Panc1 (cell line): ENCODE measurements at regions not wholly inside any gene's neighbourhood (a gene's known extent, or its start where the extent isn't known, plus 50 kb on each side); places are given as distances from the start of the nearest gene placed in this dataset.

ENCODE experiments used
- ATAC-seq: fragments of 200-7000 bp; cut with Tn5 transposase; 2 replicates; pipeline ENCODE4 v1.9.1; 2020; ENCODE audit warnings: mild to moderate bottlenecking, moderate library complexity
- BruUV-seq: library from RNA; stranded (reverse); fragments of 400-500 nt; replicated peaks from 2 replicates; lab custom pipeline; 2021; lab: Mats Ljungman, UMichigan
- CTCF ChIA-PET: fragments of 300-600 bp; sonication (Branson Sonifier 250); formaldehyde crosslinking; loops from one replicate; lab custom pipeline; 2022; ENCODE audit warnings: antibody characterized with exemption; lab: Charles Lee
- POLR2A ChIA-PET: fragments of 300-600 bp; sonication (Branson Sonifier 250); formaldehyde crosslinking; loops from one replicate; lab custom pipeline; 2022; ENCODE audit warnings: antibody characterized with exemption; lab: Charles Lee
- DNase-seq: peaks from one replicate; pipeline ENCODE4 v3.0.0-alpha.2; 2010; ENCODE audit warnings: low read depth, low spot score
- H3K27ac ChIP-seq: 2 replicates; pipeline ENCODE4 v1.5.1; 2011; ENCODE audit warnings: mild to moderate bottlenecking, low read length, inconsistent platforms
- H3K27me3 ChIP-seq: fragments of 200-500 bp; sonication (Bioruptor generic); 2 replicates; pipeline ENCODE4 v1.6.0; 2014; ENCODE audit warnings: low read length, inconsistent platforms; ENCODE audit not compliant: control insufficient read depth, insufficient read depth
- H3K36me3 ChIP-seq: fragments of 200-500 bp; sonication (Bioruptor generic); 2 replicates; pipeline ENCODE4 v1.5.1; 2014; ENCODE audit warnings: inconsistent platforms, mild to moderate bottlenecking, low read length, moderate library complexity; ENCODE audit not compliant: control insufficient read depth, insufficient read depth
- H3K4me1 ChIP-seq: 2 replicates; pipeline ENCODE4 v1.5.1; 2011; ENCODE audit warnings: inconsistent platforms, mild to moderate bottlenecking, low read length, moderate library complexity; ENCODE audit not compliant: control insufficient read depth, insufficient read depth
- H3K4me3 ChIP-seq, 2 experiments: 2 replicates each; pipeline ENCODE4 v1.5.1; 2011 to 2012; ENCODE audit warnings: low read depth in 2 of 2, low read length in 2 of 2, mild to moderate bottlenecking in 2 of 2, inconsistent platforms in 1 of 2, moderate library complexity in 1 of 2
- H3K9me3 ChIP-seq: fragments of 200-500 bp; sonication (Bioruptor generic); 2 replicates; pipeline ENCODE4 v1.5.1; 2014; ENCODE audit warnings: low read depth, mild to moderate bottlenecking, inconsistent platforms, low read length, moderate library complexity; ENCODE audit not compliant: control insufficient read depth, insufficient read depth
- CTCF ChIP-seq: fragments of 450-650 bp; IDR thresholded peaks from 2 replicates; pipeline ENCODE4 v1.5.1; 2017; ENCODE audit warnings: mild to moderate bottlenecking
- POLR2AphosphoS5 ChIP-seq: IDR thresholded peaks from 2 replicates; pipeline ENCODE4 v1.6.1; 2012; ENCODE audit warnings: mild to moderate bottlenecking, low read depth, low read length, moderate library complexity
- SIN3A ChIP-seq: IDR thresholded peaks from 2 replicates; pipeline ENCODE4 v1.6.1; 2012; ENCODE audit warnings: low read depth, mild to moderate bottlenecking, low read length, moderate library complexity, borderline replicate concordance; ENCODE audit not compliant: insufficient read depth
- TCF7L2 ChIP-seq: IDR thresholded peaks from 2 replicates; pipeline ENCODE4 v1.6.1; 2011; ENCODE audit warnings: mild to moderate bottlenecking, low read depth, low read length, inconsistent platforms
- in situ Hi-C: cut with HindIII; loops from 2 replicates; pipeline ENCODE4 v1.10.0; 2016; ENCODE audit warnings: low sequenced_read_pairs, low pct_unique_long_range_greater_than_20kb
- intact Hi-C: fragments of 100-400 bp; cut with micrococcal nuclease; formaldehyde crosslinking; loops from one replicate; pipeline ENCODE4 v1.10.0; 2022; ENCODE audit not compliant: unreplicated experiment
- TF ChIP-seq, protein P1 (sequence below), 2 experiments: IDR thresholded peaks; 2 replicates each; pipeline ENCODE4 v1.6.1; 2011 to 2012; ENCODE audit warnings: low read depth in 2 of 2, control low read depth in 1 of 2, low read length in 1 of 2, mild to moderate bottlenecking in 1 of 2, moderate library complexity in 1 of 2; ENCODE audit not compliant: insufficient read depth in 1 of 2

GRCh38 chr12:34290381-34290995 lies 268.2 kb downstream of the ALG10 start:
- Histone ChIP-seq H3K4me3 (peak overlapping the region; percentile 44 to 64), H3K36me3 (no peaks in the 10 kb centered on the region), H3K27ac (no peak overlapping the region), H3K9me3 (no peaks in the 10 kb centered on the region), H3K4me1 (peaks cover 17% of the 10 kb centered on the region), H3K27me3 (no peaks in the 10 kb centered on the region; the same call in 1 of the 2 replicates)
- POLR2A ChIA-PET: no interaction called here
- BruUV-seq: no TSS peak
- in situ Hi-C loops: no loop called here
- DNase-seq: no peak
- ATAC-seq: no peak
- intact Hi-C loops: loop anchor here (2.0 to 10.0 kb wide), 3 partner anchors 56 to 258 kb away; no protein-coding TSS in a partner anchor
- CTCF ChIA-PET: no interaction called here
- TF ChIP-seq SIN3A (no peak), TCF7L2 (no peak), CTCF (no peak)
- TF ChIP-seq, protein P1, sequence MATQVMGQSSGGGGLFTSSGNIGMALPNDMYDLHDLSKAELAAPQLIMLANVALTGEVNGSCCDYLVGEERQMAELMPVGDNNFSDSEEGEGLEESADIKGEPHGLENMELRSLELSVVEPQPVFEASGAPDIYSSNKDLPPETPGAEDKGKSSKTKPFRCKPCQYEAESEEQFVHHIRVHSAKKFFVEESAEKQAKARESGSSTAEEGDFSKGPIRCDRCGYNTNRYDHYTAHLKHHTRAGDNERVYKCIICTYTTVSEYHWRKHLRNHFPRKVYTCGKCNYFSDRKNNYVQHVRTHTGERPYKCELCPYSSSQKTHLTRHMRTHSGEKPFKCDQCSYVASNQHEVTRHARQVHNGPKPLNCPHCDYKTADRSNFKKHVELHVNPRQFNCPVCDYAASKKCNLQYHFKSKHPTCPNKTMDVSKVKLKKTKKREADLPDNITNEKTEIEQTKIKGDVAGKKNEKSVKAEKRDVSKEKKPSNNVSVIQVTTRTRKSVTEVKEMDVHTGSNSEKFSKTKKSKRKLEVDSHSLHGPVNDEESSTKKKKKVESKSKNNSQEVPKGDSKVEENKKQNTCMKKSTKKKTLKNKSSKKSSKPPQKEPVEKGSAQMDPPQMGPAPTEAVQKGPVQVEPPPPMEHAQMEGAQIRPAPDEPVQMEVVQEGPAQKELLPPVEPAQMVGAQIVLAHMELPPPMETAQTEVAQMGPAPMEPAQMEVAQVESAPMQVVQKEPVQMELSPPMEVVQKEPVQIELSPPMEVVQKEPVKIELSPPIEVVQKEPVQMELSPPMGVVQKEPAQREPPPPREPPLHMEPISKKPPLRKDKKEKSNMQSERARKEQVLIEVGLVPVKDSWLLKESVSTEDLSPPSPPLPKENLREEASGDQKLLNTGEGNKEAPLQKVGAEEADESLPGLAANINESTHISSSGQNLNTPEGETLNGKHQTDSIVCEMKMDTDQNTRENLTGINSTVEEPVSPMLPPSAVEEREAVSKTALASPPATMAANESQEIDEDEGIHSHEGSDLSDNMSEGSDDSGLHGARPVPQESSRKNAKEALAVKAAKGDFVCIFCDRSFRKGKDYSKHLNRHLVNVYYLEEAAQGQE (IDR thresholded peaks at IDR 0.05; ENCODE audit: insufficient read depth in 1 of 2, low read depth in 2 of 2, low read length in 1 of 2): no peak

DNA sequence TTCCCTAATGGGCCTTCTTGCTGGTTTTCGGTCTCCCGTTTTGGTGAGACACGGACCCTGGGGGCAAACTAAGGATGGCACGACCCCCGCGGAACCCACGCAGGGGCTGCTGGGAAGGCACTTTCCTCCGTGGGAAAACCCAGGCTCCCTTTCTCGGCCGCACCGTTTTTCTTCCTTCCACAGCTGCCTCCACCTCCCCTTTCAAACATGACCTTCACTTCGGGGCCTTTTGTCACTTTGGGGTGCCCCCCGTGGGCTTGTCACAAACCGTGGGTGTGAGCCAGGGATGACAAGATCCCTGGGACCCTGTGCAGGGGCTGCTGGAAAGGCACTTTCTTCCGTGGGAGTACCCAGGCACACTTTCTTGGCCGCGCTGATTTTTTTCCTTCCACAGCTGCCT lies 268.7 kb downstream of the ALG10 start:
- H3K36me3 ChIP-seq: no peaks in the 10 kb centered on the region
- peak overlapping the region; percentile 44 to 64; a peak in 3 of 4 replicates for H3K4me3 ChIP-seq
- no peaks in the 10 kb centered on the region; the same call in 1 of the 2 replicates for H3K27me3 ChIP-seq
- in situ Hi-C loops: no loop called here
- ATAC-seq (no peak), DNase-seq (no peak)
- no peak overlapping the region for H3K27ac ChIP-seq
- no peaks in the 10 kb centered on the region for H3K9me3 ChIP-seq
- intact Hi-C loops: loop anchor here (2.0 to 10.0 kb wide), 3 partner anchors 56 to 259 kb away; no protein-coding TSS in a partner anchor
- ChIA-PET CTCF (no interaction called here), POLR2A (no interaction called here)
- no TSS peak for BruUV-seq
- peaks cover 17% of the 10 kb centered on the region for H3K4me1 ChIP-seq
- no peak for TF ChIP-seq SIN3A
- no peak for TF ChIP-seq POLR2AphosphoS5
- TF ChIP-seq TCF7L2: no peak
- TF ChIP-seq, protein P1 (IDR thresholded peaks at IDR 0.05; ENCODE audit: insufficient read depth in 1 of 2, low read depth in 2 of 2, low read length in 1 of 2): no peak
- TF ChIP-seq CTCF: no peak
